ENCODE measurements at regions not wholly inside any gene's neighbourhood (a gene's known extent, or its start where the extent isn't known, plus 50 kb on each side); places are given as distances from the start of the nearest gene placed in this dataset.

GRCh38 chr13:22064854-22065620 lies 394.2 kb downstream of the FGF9 start:
- DNase-seq, result no peak

DNA sequence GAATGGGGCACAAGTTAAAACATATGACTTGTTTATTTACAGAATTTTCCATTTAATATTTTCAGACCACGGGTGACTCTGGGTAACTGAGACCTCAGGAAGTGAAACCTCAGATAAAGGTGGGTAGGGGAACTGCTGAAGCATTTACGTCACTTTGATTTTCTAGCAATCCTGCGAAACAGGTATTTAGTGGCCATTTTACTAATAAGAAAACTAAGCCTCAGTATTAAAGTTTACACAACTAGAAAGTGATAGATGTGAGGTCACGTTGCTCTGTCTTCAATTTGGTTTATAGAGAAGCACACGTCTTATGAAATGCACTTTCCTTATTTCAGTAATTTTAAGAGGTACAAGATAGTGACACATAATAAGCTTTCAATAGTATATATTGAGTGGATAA lies 402.8 kb downstream of the FGF9 start:
- DNase-seq, result no peak

DNA sequence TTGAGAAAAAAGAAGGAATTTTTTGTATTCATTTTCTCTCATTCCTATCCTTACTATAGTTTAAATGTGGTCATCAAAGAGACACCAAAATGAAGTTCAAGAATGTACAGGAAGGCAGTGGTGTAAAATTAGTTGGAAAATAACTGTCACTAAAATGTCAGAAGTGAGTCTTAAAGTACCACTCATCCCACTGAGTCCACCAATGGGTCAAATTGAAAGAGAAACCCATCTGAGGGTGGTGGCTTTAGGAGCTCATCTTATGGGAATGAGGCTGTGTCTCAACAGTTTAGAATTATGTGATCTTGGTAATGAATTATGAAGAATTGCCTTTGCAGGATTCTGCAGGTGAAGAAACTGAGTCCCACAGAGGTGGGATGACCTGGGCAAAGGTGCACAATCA lies 403.5 kb downstream of the FGF9 start:
- no peak for DNase-seq

DNA sequence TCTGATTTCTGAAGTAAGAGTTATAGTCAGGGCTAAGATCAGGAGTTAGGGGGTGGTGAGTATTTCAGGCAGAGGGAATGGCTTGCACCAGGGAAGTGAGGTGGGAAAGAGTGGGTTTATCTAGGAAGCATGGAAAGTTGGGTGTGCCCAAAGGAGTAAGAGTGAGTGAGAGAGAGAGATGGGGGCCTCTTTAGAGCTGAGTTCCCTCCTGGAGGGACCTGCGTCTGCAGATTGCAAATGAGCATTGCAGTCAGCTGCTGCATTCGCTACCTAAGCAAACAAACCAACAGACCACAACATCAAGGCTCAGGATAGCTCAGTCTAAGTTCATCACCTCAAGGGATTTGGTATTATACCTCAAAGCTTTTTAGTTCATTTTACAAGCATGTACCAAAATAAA lies 405.8 kb downstream of the FGF9 start:
- no peak for DNase-seq

GRCh38 chr13:22077205-22077683 lies 406.4 kb downstream of the FGF9 start:
- DNase-seq, result no peak

DNA sequence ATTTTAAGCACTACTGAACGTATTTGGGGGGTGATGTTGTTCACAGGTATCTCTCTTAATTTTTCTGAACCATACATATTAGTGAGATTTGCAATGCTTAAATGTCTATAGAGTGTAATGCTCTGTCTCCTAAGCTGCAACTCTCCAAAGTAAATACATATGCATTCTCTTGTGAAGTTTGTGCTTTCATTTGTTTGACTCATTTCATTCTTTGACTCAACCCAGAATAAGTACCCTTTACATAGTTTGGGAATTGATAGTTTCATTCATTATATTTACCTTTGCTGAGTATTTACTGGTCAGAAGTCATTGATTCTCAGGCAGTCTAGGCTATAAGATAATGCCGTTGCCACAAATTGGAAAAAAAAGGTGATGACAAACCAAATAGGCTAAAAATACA lies 406.9 kb downstream of the FGF9 start:
- no peak for DNase-seq

- DNase-seq, result no peak
These were observed 409.1 kb downstream of the FGF9 start for GRCh38 chr13:22079961-22080360.

DNA sequence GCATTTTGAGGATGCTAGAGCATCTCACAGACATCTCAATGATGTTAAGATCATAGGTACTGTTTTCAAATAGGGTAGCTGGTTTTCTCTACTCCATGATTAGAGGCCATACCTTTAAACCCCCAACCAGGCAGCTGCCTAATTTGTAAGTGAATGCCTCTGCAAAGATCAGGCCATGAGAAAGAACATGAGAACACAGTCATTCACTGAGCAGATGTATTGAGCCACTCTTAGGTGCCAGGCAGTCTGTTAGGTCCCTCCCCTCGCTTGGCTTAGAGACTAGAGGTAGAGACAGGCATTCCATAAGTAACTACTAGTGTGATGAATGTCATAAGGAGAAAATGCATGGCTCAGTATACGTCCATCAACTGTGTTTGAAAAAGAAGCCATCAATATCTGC lies 410.0 kb downstream of the FGF9 start:
- DNase-seq, result no peak

DNA sequence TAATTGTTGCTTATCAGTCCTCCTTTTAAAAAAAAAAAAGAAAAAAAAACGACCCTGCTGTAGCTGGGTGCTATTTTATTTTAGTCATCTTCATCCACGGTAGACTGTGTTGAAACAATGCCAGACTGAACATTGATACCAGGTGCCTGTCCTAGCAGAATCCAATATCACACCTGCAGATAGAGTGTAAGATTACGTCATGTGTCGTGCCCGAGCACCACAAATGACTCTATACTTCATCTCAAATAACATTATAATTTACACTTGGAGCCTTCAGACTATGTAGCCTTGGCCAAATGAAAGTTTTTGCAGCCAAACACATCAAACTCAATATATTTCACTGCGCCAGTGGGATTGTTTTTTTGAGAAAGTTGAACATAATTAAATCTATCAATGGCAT lies 410.6 kb downstream of the FGF9 start:
- no peak for DNase-seq

GRCh38 chr13:22082030-22082429 lies 411.2 kb downstream of the FGF9 start:
- DNase-seq, result no peak

DNA sequence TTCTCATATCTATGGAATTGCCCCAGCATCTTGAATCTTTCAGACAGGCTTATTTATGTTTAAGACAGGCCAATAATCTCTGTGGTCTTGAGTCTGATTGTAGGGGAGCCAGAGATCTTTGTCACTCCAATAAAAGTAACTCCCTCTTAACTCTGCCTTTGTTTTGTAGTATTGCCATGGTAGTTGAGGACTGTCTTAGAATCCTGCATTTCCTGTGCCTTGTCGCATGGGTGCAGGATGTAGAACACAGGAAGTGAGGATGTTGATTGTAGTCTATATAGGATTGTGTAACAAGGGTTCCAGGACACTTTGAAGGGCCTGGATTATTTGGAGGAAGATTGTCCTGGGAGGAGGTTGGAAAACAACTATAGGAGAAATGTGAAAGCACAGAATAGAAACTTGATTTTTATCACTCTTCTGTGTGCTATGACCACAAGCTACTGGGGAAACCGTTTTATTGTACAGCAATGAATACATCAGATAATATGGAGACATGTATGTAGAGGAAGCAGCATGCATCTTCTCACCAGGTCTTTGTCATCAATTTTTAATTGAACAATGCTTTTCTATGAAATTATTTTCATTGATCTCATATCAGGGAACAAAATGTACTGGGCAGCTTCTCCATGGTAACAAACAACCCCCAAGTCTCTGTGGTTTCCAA lies 411.7 kb downstream of the FGF9 start:
- no peak for DNase-seq

- DNase-seq, result no peak
These were observed 414.1 kb downstream of the FGF9 start for GRCh38 chr13:22085001-22085400.

DNA sequence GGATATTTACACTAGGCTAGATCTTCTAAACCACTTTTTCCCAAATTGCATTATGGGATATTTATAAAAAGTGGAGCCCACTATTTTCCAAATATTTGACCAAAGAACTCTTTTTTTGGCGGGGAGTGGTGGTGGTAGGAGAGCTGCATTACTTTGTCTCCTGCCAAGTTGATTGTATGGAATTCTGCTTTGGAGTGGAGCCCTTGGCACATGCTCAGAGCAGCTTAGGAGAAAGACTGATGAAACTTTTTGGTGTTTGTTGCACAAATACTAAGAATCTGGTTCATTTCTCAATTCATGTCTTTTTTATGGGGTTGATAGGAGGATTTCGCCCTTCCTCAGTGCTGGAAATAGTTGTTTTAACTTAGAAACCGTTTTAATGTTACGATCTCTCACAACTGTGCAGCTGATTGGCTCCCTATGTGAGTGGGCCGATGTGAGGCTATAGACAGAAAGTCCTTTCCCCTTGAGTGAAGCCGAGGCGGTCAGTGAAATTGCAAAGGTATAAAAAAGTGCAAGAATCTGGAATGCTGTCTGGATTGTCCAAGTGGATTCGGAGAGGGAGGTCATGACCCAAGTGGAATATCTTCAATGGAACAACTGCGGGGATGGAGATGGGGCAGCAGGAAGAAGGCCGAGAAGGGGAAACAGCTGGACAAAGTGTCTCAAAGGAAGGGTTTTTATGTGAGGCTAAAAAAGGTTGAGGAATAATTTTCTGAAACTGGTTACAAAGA lies 415.9 kb downstream of the FGF9 start:
- DNase-seq, result no peak

DNA sequence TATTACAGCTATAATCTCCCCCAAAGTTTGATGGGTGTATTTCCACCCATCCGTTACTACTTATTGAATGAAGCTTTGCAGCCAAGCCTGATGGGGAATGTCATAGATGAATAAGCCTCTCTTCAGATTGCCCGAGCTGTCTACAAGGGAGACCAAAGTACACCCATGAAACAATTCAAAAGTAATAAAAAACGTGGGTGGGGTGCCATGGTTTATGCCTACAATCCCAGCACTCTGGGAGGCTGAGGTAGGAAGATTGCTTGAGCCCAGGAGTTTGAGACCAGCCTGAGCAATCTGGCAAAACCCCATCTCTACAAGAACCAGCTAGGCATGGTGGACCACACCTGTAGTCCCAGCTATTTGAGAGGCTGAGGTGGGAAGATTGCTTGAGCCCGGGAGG lies 419.2 kb downstream of the FGF9 start:
- DNase-seq, result no peak

- DNase-seq, result no peak
These were observed 420.5 kb downstream of the FGF9 start for GRCh38 chr13:22091222-22091970.

DNA sequence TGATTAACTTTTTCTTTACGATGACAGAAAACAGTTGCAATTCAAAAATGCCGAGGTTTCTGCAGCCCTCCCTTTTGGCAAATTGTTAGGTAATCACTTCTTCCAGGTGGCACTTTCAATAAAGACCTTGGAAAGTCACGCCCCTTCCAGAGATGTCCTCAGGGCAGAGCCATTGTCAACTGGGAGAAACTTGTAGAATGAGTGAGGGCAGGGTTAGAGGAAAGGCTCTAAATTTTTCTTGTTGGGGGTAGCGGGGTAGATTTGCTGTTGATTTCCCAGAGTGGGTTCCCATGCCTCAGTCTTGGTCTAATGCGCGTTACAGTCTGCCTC lies 421.1 kb downstream of the FGF9 start:
- DNase-seq, result no peak

GRCh38 chr13:22092791-22093560 lies 422.1 kb downstream of the FGF9 start:
- DNase-seq, result no peak

DNA sequence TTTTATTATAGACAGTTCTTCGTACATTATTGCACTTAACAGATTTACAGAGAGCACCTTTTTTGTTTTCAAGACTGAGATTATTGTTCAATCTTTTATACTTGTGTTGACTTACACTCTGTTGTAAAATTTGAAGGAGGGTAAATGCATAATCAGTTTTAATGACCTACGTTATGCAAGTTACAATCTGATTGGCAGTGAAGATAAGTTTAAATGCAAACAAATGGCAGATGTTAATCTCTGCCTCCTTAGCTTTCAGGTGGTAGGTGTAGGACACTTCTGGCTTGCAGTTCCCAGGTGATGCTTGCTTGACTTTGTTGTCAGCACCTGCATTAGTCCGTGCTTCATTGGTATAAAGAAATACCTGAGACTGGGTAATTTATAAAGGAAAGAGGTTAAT lies 424.9 kb downstream of the FGF9 start:
- no peak for DNase-seq

- no peak for DNase-seq
These were observed 428.7 kb downstream of the FGF9 start for GRCh38 chr13:22099585-22099984.

DNA sequence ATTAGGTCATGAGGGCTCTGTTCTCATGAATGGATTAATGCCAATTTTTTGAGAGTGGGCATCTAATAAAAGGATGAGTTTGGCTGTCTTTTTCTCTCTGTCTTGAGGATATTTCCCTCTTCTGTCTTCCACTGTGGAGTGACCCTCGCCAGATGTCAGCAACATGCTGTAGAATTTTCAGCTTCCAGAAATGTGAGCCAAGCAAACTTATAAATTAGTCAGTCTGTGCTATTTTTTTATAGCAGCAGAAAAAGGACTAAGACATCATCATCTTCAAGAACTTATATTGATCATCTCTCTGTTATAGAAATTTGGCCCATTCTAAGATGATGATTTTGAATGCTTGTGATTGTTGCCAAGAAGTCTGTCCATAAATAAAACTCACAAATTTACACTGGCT lies 431.4 kb downstream of the FGF9 start:
- DNase-seq, result no peak

DNA sequence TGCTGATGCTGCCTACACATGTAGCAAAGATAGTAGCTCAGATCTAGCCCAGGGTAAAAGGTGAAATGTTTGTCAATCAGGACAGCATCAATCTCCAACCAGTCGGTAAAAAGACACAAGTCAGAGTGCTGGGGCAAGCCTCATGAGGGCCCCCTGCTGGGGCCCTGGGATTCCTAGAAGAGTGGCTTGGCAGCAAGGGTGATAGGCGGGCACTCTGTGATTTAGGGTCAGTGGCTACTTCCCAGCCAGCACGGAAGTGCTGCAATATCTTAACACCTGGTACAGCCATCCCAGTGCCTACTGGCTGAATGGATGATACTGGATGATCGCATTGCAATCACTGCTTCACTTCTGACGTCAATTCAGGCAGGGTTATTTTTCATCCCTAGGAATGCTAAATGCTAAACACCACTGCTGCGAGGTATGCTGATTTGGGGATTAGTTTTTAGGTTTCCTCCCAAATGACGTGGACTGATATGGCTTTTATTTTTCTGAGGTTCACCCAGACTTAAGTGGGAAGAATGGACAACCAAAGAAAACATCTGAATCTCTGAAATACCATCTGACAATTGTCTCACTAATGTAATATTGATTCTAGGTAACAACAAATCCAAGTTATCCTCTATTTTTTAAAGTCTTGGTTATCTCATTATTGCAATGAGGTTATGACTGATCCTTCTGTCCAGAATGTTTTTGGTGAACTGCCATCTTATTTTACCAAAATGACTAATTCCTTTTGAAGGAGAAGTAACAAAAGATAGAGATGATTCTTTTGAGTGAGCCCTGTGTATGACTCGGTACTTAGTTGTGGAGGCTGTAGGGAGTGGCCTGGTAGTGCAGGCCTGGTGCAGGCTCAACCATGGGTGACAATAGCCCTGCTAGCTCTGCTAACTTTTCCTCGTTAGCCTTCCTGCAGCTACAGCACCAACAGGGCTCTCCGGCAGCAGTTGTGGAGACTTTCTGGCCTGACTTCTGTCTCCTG lies 432.5 kb downstream of the FGF9 start:
- DNase-seq, result no peak
